WERI-Rb-1 (cell line): ENCODE measurements at regions not wholly inside any gene's neighbourhood (a gene's known extent, or its start where the extent isn't known, plus 50 kb on each side); places are given as distances from the start of the nearest gene placed in this dataset.

Experiments used
- DNase-seq: peaks from one replicate; pipeline ENCODE4 v3.0.0-alpha.2; 2020
- H3K27ac ChIP-seq: fragments of 250-450 bp; sonication (Bioruptor Pico); 2 replicates; pipeline ENCODE4 v1.5.1; 2020; ENCODE audit warnings: mild to moderate bottlenecking, moderate library complexity
- H3K27me3 ChIP-seq: fragments of 250-450 bp; sonication (Bioruptor Pico); 2 replicates; pipeline ENCODE4 v1.5.1; 2021; ENCODE audit warnings: mild to moderate bottlenecking, low read depth, moderate library complexity; ENCODE audit not compliant: insufficient read depth, severe bottlenecking
- H3K36me3 ChIP-seq: fragments of 250-450 bp; sonication (Bioruptor Pico); 2 replicates; pipeline ENCODE4 v1.5.1; 2020; ENCODE audit warnings: mild to moderate bottlenecking, moderate library complexity
- H3K4me3 ChIP-seq: 2 replicates; pipeline ENCODE4 v1.5.1; 2011; ENCODE audit warnings: low read depth, mild to moderate bottlenecking, control low read depth, low read length
- H3K9me3 ChIP-seq: fragments of 250-450 bp; sonication (Bioruptor Pico); 2 replicates; pipeline ENCODE4 v1.5.1; 2021; ENCODE audit warnings: mild to moderate bottlenecking, moderate library complexity; ENCODE audit not compliant: severe bottlenecking
- TF ChIP-seq, protein P1 (sequence below): IDR thresholded peaks from 2 replicates; pipeline ENCODE4 v1.5.1; 2011; ENCODE audit warnings: low read depth, mild to moderate bottlenecking, control low read depth, inconsistent platforms, low read length

DNA sequence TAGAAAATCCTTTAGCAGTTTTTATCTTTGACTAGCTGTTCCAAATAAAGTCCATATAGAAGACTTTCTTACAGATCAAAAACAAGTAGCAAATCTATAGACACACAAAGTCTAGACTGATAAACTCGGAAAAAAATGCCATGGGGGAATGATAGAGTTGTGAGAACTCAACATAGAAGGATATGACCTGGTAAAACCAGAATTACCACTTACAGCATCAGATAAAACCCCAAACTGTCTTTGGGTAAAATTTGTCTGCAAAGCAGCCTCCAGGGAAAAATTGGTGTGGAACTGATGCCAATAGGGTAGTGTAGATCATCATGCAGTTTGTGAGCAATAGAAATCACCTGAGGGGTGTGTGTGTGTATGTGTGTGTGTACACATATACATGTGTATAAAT, 579.1 kb downstream of the SPOCK3 start:
- H3K27me3 ChIP-seq, result no peaks in the 10 kb centered on the region
- H3K27ac ChIP-seq, result no peak overlapping the region
- H3K9me3 ChIP-seq, result no peaks in the 10 kb centered on the region
- TF ChIP-seq, protein P1, sequence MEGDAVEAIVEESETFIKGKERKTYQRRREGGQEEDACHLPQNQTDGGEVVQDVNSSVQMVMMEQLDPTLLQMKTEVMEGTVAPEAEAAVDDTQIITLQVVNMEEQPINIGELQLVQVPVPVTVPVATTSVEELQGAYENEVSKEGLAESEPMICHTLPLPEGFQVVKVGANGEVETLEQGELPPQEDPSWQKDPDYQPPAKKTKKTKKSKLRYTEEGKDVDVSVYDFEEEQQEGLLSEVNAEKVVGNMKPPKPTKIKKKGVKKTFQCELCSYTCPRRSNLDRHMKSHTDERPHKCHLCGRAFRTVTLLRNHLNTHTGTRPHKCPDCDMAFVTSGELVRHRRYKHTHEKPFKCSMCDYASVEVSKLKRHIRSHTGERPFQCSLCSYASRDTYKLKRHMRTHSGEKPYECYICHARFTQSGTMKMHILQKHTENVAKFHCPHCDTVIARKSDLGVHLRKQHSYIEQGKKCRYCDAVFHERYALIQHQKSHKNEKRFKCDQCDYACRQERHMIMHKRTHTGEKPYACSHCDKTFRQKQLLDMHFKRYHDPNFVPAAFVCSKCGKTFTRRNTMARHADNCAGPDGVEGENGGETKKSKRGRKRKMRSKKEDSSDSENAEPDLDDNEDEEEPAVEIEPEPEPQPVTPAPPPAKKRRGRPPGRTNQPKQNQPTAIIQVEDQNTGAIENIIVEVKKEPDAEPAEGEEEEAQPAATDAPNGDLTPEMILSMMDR, result no peak
- no peak for DNase-seq
- H3K36me3 ChIP-seq, result no peaks in the 10 kb centered on the region
- H3K4me3 ChIP-seq, result no peak overlapping the region

DNA sequence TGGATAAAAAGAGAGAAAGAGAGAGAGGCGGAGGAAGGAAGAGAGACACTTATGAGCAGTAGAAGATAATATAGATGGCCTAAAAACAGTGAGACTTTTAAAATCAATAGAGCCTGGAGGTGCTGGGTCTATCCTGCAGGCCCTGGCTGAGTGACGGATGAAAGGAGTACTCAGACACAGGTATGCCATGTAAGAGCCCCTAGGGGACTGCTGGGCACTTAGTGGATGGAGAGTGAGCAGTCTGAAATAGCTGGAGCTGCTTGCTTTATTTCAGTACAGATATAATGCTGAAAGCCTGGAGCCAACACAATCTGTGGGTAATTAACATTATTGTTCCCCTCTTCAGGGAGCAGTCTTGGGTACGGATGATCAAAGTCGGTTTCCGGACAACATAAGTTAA, 578.6 kb downstream of the SPOCK3 start:
- Histone ChIP-seq H3K9me3 (no peaks in the 10 kb centered on the region), H3K4me3 (no peak overlapping the region), H3K27ac (no peak overlapping the region), H3K27me3 (no peaks in the 10 kb centered on the region), H3K36me3 (no peaks in the 10 kb centered on the region)
- no peak for DNase-seq
- TF ChIP-seq, protein P1, result no peak

DNA sequence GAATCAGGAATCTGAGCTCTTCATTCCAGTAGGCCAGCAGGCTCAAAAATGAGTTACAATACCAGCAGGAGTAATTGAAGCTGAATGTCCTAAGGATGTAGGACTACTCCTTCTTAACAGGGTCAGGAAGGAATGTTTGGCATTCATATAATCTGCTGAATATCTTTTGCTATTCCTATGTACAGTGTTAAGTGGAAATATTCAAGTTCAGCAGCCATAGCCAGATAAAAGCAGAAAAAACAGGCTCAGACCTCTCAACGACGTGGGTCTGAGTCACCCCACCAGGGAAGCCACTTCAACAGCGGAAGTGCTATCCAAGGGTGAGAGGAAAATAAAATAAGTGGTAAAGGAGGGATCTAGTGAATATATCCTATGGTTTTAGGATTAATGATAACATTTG, 577.0 kb downstream of the SPOCK3 start:
- Histone ChIP-seq H3K27ac (no peak overlapping the region), H3K36me3 (no peaks in the 10 kb centered on the region), H3K27me3 (no peaks in the 10 kb centered on the region), H3K9me3 (no peaks in the 10 kb centered on the region), H3K4me3 (no peak overlapping the region)
- DNase-seq, result no peak
- TF ChIP-seq, protein P1, result no peak

DNA sequence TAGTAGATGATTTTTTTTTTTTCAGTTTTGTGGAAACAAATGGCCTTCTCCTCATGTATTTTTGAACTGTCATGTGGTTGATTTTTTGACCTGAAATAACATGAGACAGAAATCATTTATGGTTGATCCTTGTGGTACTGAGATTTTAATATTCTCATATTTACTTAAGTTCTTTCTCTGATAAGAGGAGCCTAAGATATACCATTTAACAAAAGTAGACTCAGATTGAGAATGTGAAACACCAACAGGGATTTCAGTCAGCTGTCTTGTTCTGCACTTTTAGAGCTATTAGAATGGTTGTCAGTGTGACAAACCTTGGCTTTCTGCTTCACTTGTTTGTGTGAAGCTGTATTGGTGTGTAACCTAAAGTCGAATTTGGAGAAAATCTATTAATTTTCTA, 575.7 kb downstream of the SPOCK3 start:
- H3K27ac ChIP-seq, result no peak overlapping the region
- H3K4me3 ChIP-seq, result no peak overlapping the region
- no peaks in the 10 kb centered on the region for H3K27me3 ChIP-seq
- H3K9me3 ChIP-seq, result no peaks in the 10 kb centered on the region
- no peak for DNase-seq
- TF ChIP-seq, protein P1, result no peak
- no peaks in the 10 kb centered on the region for H3K36me3 ChIP-seq

DNA sequence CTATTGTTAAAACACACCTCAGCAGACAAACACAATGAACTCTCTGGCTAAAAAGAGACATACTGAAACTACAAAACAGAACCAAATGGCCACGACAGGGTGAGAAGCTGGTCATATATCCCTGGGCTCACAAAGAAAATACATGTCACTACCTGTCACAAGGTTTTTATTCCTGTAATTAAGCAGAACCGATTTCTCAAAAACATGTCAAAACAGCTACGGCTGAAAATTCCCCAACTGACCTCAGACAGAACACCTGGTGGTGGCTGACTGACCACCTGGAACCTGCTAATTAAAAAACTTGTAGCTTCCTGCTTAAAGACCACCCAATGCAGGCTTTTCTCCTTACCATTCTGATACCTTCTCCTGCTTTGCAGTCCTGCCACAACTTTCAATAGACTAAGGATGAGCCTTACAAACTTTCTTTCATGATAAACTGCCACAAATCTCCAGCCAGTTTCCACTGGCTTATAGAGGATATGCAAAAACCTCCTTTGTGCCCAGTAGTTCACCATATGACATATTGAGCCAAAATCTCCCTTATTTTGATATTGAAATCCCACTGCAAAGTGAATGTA, 571.9 kb downstream of the SPOCK3 start:
- TF ChIP-seq, protein P1, result no peak
- Histone ChIP-seq H3K9me3 (no peaks in the 10 kb centered on the region), H3K27me3 (no peaks in the 10 kb centered on the region), H3K27ac (no peak overlapping the region), H3K36me3 (no peaks in the 10 kb centered on the region), H3K4me3 (no peak overlapping the region)
- no peak for DNase-seq

DNA sequence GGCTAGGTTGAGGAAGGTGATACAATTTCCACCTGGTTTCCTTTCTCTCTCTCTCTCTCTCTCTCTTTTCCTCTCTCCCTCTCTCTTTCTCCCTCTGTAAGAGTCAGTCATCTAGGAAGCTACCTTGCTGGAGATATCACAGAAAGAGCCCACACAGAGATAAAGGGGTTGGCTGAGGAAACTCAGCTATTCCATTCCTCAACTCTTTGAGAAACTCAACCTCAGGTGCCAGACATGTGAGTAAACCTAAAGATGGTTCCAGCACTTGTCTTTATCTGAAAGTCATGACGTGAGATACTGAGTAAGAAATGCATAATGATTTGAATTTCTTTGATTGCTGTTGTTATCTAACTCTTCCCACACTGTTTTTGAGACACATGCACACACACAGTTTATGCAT, 564.0 kb downstream of the SPOCK3 start:
- no peaks in the 10 kb centered on the region for H3K9me3 ChIP-seq
- TF ChIP-seq, protein P1, result no peak

More for the DNA sequence above, 564.0 kb downstream of the SPOCK3 start:
- no peak for DNase-seq
- H3K4me3 ChIP-seq, result no peak overlapping the region
- H3K27me3 ChIP-seq, result no peaks in the 10 kb centered on the region
- H3K36me3 ChIP-seq, result no peaks in the 10 kb centered on the region
- no peak overlapping the region for H3K27ac ChIP-seq
